ENCODE measurements at regions not wholly inside any gene's neighbourhood (a gene's known extent, or its start where the extent isn't known, plus 50 kb on each side); places are given as distances from the start of the nearest gene placed in this dataset.

DNA sequence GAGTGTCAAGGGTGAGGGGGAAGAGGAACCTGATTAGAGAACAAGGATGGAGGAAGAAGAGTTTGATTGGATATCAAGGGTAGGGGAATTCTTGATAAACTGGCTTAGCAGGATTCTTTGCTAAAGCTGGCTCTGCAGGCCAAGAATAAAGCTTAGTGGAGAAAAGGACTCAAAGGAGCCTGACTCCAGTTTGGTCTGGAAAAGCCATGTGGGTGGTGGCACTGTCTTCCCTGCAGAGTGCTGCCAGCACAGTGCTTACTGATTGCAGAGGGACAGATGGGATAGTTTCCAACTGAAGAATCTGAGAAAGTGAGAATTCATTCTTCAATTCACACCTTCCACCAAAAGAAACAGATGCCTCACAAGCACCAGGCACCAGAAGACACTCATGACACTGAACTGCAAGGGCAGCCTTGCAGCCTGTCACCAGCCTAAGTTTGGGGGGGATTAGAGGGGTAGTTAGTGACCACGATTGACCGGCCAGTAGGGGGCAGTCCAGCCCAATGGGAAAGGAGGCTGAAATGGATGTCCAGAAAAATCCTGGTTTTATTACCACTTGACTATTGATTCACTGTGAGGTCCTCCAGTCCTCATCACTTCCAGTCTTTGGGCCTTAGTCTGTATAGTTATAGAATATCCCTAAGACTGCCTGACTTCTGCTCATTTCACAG is 334.5 kb downstream of the SMAD2 start:
- TF ChIP-seq, protein P1, sequence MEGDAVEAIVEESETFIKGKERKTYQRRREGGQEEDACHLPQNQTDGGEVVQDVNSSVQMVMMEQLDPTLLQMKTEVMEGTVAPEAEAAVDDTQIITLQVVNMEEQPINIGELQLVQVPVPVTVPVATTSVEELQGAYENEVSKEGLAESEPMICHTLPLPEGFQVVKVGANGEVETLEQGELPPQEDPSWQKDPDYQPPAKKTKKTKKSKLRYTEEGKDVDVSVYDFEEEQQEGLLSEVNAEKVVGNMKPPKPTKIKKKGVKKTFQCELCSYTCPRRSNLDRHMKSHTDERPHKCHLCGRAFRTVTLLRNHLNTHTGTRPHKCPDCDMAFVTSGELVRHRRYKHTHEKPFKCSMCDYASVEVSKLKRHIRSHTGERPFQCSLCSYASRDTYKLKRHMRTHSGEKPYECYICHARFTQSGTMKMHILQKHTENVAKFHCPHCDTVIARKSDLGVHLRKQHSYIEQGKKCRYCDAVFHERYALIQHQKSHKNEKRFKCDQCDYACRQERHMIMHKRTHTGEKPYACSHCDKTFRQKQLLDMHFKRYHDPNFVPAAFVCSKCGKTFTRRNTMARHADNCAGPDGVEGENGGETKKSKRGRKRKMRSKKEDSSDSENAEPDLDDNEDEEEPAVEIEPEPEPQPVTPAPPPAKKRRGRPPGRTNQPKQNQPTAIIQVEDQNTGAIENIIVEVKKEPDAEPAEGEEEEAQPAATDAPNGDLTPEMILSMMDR (IDR thresholded peaks at IDR 0.05; ENCODE audit: low read depth, low read length): peak; percentile 59
- TF ChIP-seq, protein P2, sequence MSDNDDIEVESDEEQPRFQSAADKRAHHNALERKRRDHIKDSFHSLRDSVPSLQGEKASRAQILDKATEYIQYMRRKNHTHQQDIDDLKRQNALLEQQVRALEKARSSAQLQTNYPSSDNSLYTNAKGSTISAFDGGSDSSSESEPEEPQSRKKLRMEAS (IDR thresholded peaks at IDR 0.05; ENCODE audit: low read depth, low read length): no peak
- TF ChIP-seq POLR2A (IDR thresholded peaks at IDR 0.05; ENCODE audit: extremely low read depth, insufficient read length): no peak
- TF ChIP-seq MYC (IDR thresholded peaks at IDR 0.05; ENCODE audit: low read depth, low read length): no peak
